ENCODE measurements at regions not wholly inside any gene's neighbourhood (a gene's known extent, or its start where the extent isn't known, plus 50 kb on each side); places are given as distances from the start of the nearest gene placed in this dataset.

DNA sequence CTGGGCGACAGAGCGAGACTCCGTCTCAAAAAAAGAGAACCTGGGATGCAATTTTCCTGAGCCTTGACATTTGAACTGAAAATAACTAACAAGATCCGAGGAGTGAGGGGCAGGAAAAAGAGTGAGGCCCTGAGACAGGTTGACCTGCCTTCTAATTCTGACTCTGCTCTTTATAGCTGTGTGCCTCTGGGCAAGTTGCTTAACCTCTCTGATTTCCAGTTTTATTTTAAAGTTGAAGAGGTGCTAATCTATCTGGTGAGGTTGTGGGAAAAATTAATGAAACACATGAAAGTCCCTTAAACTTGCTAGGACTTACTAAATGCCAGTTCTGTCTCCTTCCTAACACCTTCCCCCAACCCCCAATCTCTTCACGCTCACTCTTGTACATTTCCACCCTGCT, 108.4 kb upstream of the MGAT5 start:
- H3K4me2 ChIP-seq (ENCODE audit: low read length), result no peak overlapping the region; the same call in 1 of the 2 replicates
- peaks cover 11% of the 10 kb centered on the region; the same call in 1 of the 2 replicates for H4K20me1 ChIP-seq (ENCODE audit: insufficient read depth, low read length)
- TF ChIP-seq, protein P1, sequence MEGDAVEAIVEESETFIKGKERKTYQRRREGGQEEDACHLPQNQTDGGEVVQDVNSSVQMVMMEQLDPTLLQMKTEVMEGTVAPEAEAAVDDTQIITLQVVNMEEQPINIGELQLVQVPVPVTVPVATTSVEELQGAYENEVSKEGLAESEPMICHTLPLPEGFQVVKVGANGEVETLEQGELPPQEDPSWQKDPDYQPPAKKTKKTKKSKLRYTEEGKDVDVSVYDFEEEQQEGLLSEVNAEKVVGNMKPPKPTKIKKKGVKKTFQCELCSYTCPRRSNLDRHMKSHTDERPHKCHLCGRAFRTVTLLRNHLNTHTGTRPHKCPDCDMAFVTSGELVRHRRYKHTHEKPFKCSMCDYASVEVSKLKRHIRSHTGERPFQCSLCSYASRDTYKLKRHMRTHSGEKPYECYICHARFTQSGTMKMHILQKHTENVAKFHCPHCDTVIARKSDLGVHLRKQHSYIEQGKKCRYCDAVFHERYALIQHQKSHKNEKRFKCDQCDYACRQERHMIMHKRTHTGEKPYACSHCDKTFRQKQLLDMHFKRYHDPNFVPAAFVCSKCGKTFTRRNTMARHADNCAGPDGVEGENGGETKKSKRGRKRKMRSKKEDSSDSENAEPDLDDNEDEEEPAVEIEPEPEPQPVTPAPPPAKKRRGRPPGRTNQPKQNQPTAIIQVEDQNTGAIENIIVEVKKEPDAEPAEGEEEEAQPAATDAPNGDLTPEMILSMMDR (IDR thresholded peaks at IDR 0.05; ENCODE audit: low read depth, low read length), result no peak
- TF ChIP-seq EZH2phosphoT487 (IDR thresholded peaks at IDR 0.05; ENCODE audit: low read depth), result no peak
- peaks cover 44% of the 10 kb centered on the region for H3K4me1 ChIP-seq (ENCODE audit: low read length)
- no peaks in the 10 kb centered on the region for H3K9me3 ChIP-seq (ENCODE audit: insufficient read depth, low read length)
- no peaks in the 10 kb centered on the region for H3K36me3 ChIP-seq (replicated peaks; ENCODE audit: low read depth, low read length)
- no peak overlapping the region for H3K4me3 ChIP-seq (ENCODE audit: low read length)
- peaks cover 8% of the 10 kb centered on the region; the same call in 1 of the 2 replicates for H3K79me2 ChIP-seq (ENCODE audit: low read length)
- no peak overlapping the region for H2AFZ ChIP-seq (ENCODE audit: low read depth, low read length)
- H3K27ac ChIP-seq (ENCODE audit: low read length), result no peak overlapping the region
- H3K27me3 ChIP-seq (ENCODE audit: low read depth, low read length), result no peaks in the 10 kb centered on the region
- no peak overlapping the region for H3K9ac ChIP-seq (ENCODE audit: low read length)

- Histone ChIP-seq H3K9me3 (ENCODE audit: insufficient read depth, low read length) (no peaks in the 10 kb centered on the region), H4K20me1 (ENCODE audit: insufficient read depth, low read length) (peaks cover 11% of the 10 kb centered on the region; the same call in 1 of the 2 replicates), H3K4me3 (ENCODE audit: low read length) (no peak overlapping the region), H3K79me2 (ENCODE audit: low read length) (peaks cover 8% of the 10 kb centered on the region; the same call in 1 of the 2 replicates), H3K36me3 (replicated peaks; ENCODE audit: low read depth, low read length) (no peaks in the 10 kb centered on the region), H2AFZ (ENCODE audit: low read depth, low read length) (no peak overlapping the region), H3K4me1 (ENCODE audit: low read length) (peaks cover 44% of the 10 kb centered on the region), H3K27me3 (ENCODE audit: low read depth, low read length) (no peaks in the 10 kb centered on the region), H3K27ac (ENCODE audit: low read length) (no peak overlapping the region), H3K4me2 (ENCODE audit: low read length) (peak overlapping the region; percentile 51), H3K9ac (ENCODE audit: low read length) (no peak overlapping the region)
- TF ChIP-seq, protein P1 (IDR thresholded peaks at IDR 0.05; ENCODE audit: low read depth, low read length), result no peak
- TF ChIP-seq EZH2phosphoT487 (IDR thresholded peaks at IDR 0.05; ENCODE audit: low read depth), result no peak
These were observed 107.7 kb upstream of the MGAT5 start for GRCh38 chr2:134146161-134146560.

GRCh38 chr2:134146620-134147019, 107.3 kb upstream of the MGAT5 start:
- no peak overlapping the region; the same call in 1 of the 2 replicates for H3K27ac ChIP-seq (ENCODE audit: low read length)
- peak overlapping the region; percentile 19; the same call in 1 of the 2 replicates for H3K4me3 ChIP-seq (ENCODE audit: low read length)
- H2AFZ ChIP-seq (ENCODE audit: low read depth, low read length), result no peak overlapping the region
- H3K4me2 ChIP-seq (ENCODE audit: low read length), result peak overlapping the region; percentile 51
- no peak overlapping the region for H3K9ac ChIP-seq (ENCODE audit: low read length)
- H3K9me3 ChIP-seq (ENCODE audit: insufficient read depth, low read length), result no peaks in the 10 kb centered on the region
- TF ChIP-seq, protein P1 (IDR thresholded peaks at IDR 0.05; ENCODE audit: low read depth, low read length), result no peak
- TF ChIP-seq EZH2phosphoT487 (IDR thresholded peaks at IDR 0.05; ENCODE audit: low read depth), result no peak
- peaks cover 44% of the 10 kb centered on the region for H3K4me1 ChIP-seq (ENCODE audit: low read length)
- H4K20me1 ChIP-seq (ENCODE audit: insufficient read depth, low read length), result peaks cover 11% of the 10 kb centered on the region; the same call in 1 of the 2 replicates
- H3K79me2 ChIP-seq (ENCODE audit: low read length), result peaks cover 8% of the 10 kb centered on the region; the same call in 1 of the 2 replicates
- no peaks in the 10 kb centered on the region for H3K36me3 ChIP-seq (replicated peaks; ENCODE audit: low read depth, low read length)
- no peaks in the 10 kb centered on the region for H3K27me3 ChIP-seq (ENCODE audit: low read depth, low read length)

GRCh38 chr2:134148172-134148571, 105.7 kb upstream of the MGAT5 start:
- no peak overlapping the region for H3K4me3 ChIP-seq (ENCODE audit: low read length)
- no peaks in the 10 kb centered on the region for H3K27me3 ChIP-seq (ENCODE audit: low read depth, low read length)
- H3K9ac ChIP-seq (ENCODE audit: low read length), result no peak overlapping the region
- H3K9me3 ChIP-seq (ENCODE audit: insufficient read depth, low read length), result no peaks in the 10 kb centered on the region
- no peak overlapping the region for H2AFZ ChIP-seq (ENCODE audit: low read depth, low read length)
- H3K79me2 ChIP-seq (ENCODE audit: low read length), result peaks cover 8% of the 10 kb centered on the region; the same call in 1 of the 2 replicates
- H3K36me3 ChIP-seq (replicated peaks; ENCODE audit: low read depth, low read length), result no peaks in the 10 kb centered on the region
- no peak overlapping the region for H3K27ac ChIP-seq (ENCODE audit: low read length)
- TF ChIP-seq, protein P1 (IDR thresholded peaks at IDR 0.05; ENCODE audit: low read depth, low read length), result no peak
- TF ChIP-seq EZH2phosphoT487 (IDR thresholded peaks at IDR 0.05; ENCODE audit: low read depth), result no peak
- peak overlapping the region; percentile 10; the same call in 1 of the 2 replicates for H3K4me2 ChIP-seq (ENCODE audit: low read length)
- H4K20me1 ChIP-seq (ENCODE audit: insufficient read depth, low read length), result peaks cover 5% of the 10 kb centered on the region; the same call in 1 of the 2 replicates
- peaks cover 44% of the 10 kb centered on the region for H3K4me1 ChIP-seq (ENCODE audit: low read length)

Data from OCI-LY3 (cell line).